ENCODE measurements at regions not wholly inside any gene's neighbourhood (a gene's known extent, or its start where the extent isn't known, plus 50 kb on each side); places are given as distances from the start of the nearest gene placed in this dataset.

DNA sequence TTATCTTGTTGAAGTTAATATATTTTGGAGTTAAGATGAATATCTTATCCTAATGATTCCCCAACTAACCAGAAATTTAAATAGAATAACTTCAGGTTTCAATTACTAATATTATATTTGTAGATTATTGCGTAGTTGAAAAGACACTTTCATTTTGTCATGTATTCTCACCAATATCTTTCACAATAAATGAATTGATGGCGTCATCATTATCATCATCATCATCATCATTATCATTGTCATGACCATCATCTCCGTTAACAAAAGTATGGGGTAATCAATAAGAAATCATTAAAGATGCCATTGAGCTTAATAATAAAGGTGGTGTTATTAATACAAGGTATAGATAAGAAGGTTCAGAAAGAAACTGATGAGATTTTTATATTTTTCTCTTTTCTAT lies 768.8 kb upstream of the SLC10A2 start:
- TF ChIP-seq TAF1 (IDR thresholded peaks at IDR 0.05; ENCODE audit: low read depth) (no peak), RAD21 (IDR thresholded peaks at IDR 0.05; ENCODE audit: low read depth) (no peak), ZBTB7A (IDR thresholded peaks at IDR 0.05; ENCODE audit: low read depth) (no peak), EP300 (IDR thresholded peaks at IDR 0.05; ENCODE audit: borderline replicate concordance) (no peak), CREB1 (IDR thresholded peaks at IDR 0.05; ENCODE audit: low read depth) (no peak), TEAD4 (IDR thresholded peaks at IDR 0.05) (no peak), FOXM1 (IDR thresholded peaks at IDR 0.05; ENCODE audit: borderline replicate concordance, low read depth) (no peak), NFIC (IDR thresholded peaks at IDR 0.05) (no peak), REST (IDR thresholded peaks at IDR 0.05; ENCODE audit: low read depth) (no peak), CEBPB (IDR thresholded peaks at IDR 0.05) (no peak)
- TF ChIP-seq, protein P1, sequence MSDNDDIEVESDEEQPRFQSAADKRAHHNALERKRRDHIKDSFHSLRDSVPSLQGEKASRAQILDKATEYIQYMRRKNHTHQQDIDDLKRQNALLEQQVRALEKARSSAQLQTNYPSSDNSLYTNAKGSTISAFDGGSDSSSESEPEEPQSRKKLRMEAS (IDR thresholded peaks at IDR 0.05) = no peak
- TF ChIP-seq, protein P2, sequence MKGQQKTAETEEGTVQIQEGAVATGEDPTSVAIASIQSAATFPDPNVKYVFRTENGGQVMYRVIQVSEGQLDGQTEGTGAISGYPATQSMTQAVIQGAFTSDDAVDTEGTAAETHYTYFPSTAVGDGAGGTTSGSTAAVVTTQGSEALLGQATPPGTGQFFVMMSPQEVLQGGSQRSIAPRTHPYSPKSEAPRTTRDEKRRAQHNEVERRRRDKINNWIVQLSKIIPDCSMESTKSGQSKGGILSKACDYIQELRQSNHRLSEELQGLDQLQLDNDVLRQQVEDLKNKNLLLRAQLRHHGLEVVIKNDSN (IDR thresholded peaks at IDR 0.05) = no peak
